ENCODE measurements at regions not wholly inside any gene's neighbourhood (a gene's known extent, or its start where the extent isn't known, plus 50 kb on each side); places are given as distances from the start of the nearest gene placed in this dataset.
"Not testable (repeated sequence)": the region's sequence is repeated elsewhere in the genome, so short reads cannot be mapped to it uniquely, and the experiment has no call there.

DNA sequence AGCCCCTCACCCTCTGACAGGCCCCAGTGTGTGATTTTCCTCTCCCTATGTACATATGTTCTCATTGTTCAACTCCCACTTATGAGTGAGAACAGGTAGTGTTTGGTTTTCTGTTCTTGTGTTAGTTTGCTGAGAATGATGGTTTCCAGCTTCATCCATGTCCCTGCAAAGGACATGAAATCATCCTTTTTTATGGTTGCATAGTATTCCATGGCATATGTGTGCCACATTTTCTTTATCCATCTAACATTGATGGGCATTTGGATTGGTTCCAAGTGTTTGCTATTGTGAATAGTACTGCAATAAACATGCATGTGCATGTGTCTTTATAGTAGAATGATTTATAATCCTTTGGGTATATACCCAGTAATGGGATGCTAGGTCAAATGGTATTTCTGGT lies 223.7 kb upstream of the VLDLR start:
- not testable (repeated sequence) for DNase-seq

DNA sequence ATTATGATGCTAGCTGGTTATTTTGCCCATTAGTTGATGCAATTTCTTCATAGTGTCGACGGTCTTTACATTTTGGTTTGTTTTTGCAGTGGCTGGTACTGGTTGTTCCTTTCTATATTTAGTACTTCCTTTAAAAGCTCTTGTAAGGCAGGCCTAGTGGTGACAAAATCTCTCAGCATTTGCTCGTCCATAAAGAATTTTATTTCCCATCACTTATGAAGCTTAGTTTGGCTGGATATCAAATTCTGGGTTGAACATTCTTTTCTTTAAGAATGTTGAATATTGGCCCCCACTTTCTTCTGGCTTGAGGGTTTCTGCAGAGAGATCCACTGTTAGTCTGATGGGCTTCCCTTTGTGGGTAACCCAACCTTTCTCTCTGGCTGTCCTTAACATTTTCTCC lies 219.8 kb upstream of the VLDLR start:
- DNase-seq: not testable (repeated sequence)

DNA sequence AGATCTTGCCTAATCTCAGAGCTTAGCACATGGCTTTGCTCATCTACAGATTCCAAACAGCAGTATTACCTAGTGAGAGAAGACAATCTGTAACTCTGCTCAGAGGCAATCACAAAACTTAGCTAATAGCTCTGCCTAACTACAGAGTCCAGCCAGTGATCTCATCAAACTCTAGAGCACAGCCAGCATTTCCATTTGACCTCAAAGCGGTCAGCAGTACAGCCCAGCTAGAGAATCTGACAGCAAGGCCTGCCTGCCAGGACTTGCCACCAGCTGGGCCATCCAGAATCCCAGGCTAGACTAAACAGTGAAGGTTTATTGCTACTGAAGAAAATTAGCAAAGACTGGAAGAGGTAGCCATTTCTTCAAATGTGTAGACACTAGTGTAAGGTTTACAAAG lies 217.9 kb upstream of the VLDLR start:
- no peak for DNase-seq

DNA sequence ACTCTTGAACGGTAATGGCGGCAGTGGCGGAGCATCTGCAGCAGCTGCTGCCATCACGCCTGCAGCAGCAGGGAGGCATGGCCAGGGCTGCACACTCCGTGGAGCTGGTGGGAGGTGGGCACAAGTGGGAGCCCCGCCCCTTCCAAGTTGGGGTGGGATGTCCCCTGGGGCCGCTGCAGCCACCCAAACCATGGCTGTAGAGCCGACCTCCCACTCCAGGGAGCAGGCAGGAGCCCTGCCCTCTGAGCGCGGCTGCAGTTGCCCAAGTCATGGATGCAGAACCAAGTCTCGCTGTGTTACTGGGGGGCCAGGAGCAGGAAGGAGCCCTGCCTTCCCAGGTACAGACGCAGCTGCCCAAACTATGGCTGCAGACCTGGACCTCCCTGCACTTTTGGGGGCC lies 215.3 kb upstream of the VLDLR start:
- no peak for DNase-seq

DNA sequence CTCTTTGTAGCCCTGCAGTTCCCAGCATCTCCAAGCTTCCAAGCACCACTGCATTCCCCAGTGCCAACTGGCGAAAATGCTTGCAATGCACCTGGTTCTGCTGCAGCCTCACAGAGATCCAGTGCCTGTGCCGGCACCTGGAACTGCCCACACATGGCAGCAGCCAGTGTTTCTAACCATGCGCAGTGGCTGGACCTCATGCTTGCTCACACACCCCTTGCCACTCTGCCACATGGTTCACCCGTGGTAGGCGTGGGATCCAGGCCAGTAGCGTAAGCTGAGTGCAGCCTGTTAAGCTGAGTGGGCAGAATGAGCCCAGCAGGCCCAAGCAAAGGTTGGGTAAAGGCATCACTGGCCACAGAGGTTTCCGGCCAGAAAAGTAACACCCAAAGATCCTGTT lies 214.1 kb upstream of the VLDLR start:
- no peak for DNase-seq

DNA sequence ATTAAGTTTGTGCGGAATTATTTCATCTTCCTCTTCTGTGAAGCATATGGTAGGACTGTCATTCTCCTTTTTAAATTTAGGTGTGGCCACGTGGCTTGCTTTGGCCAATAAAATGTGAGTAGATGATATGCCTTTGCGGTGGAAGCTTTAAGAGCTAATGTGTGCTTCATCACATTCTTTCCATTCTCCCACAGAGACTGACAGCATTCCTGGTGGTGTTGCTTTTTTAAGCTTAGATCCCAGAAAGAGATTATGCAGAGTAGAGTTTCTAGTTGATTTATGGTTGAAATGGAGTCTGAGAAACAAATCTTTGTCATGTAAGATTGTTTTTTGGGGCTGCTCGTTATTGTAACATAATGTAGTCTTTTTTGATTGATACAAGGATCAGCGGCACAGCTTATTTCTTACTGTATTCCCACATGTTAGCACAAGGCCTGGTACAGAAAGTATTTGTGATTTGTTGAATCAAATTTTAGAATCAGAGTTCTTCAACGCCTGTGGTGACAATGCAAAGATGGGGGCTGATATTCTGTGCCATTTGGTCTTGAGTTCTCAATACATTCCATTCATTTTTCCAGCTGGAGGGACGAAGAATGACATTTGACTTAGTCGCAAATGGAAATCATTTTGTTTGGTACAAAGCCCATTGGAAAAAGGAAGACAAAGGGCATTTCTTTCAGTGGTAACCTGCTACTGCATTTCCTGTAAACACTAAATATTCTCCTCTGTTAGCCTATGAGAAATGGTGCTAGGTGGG lies 209.9 kb upstream of the VLDLR start:
- no peak for DNase-seq

DNA sequence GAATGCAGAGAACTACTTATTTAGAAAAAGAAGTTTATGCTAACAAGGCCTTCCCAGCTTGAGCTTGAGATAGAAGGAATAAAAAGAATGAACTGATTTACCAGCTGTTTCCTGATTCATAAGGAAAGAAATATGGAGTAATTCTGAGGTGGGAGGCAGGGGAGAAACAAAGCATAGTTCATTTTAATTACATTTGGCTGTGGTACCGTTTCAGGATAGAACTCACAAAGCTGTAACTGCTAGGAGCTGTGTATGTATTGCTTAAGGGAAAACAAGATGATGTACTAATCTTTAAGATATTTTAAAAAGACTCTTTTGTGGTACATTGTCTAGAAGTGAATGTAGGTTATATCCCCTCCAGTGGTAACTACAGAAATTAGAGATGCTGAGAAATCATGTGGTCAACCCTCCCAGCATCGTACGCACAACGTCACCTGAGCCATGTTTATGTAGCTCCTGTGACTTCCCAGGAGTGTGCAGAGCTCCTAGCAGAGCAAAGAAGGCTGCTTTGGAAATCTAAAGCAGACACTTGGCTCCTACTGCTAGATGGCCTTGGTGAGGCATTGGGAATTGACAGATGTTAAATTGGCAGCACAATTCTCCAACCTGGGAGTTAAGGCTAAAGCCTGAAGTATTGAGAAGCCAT lies 208.3 kb upstream of the VLDLR start:
- DNase-seq: no peak

DNA sequence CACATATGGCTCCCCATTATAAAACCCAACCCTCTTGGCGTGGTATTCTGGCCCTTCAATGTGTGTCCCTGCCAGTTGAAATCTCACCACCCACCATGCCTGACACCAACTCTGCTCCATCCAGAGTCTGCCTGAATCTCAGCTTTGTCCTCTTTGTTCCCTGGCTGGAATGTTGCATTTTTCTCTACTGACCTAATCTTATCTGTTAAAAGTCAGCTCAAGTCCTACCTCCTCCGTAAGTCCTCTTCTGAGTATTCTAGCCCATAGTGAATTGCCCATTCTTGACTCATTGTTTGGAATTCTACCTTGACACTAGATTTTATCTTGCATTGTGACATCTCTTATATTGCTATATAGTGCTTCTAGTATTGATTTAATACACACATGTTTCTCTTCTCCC lies 207.1 kb upstream of the VLDLR start:
- no peak for DNase-seq

DNA sequence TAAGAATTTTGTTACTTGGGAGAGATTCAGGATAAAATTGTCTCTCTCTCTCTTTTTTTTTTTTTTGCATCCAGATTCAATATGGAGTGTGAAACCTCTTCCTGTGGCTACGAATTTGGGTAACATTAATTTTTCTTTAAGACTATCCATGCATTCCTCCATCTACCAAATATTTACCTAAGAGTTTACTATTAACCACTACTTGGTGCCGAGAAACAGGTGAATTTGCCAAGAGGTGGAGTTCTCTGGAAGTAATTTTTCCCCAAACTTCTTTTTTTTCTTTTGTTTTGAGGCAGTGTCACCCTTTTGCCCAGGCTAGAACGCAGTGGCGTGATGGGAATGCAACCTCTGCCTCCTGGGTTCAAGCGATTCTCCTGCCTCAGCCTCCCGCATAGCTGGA lies 206.3 kb upstream of the VLDLR start:
- DNase-seq: no peak

DNA sequence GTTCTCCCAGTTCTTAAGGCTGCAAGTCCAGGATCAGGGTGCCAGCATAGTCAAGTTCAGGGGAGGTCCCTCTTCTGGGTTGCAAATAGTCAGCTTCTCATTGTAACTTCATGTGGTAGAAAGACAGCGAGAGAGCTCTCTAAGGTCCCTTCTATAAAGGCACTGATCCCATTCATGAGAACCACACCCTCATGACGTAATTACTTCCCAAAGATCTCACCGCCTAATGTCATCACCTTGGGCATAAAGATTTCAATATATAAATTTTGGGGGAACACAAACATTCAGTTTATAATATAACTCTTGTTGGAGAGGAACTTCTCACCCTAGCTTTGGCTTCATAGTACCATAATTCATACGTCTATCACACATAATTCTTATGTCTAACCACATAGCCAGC lies 203.9 kb upstream of the VLDLR start:
- DNase-seq: no peak

DNA sequence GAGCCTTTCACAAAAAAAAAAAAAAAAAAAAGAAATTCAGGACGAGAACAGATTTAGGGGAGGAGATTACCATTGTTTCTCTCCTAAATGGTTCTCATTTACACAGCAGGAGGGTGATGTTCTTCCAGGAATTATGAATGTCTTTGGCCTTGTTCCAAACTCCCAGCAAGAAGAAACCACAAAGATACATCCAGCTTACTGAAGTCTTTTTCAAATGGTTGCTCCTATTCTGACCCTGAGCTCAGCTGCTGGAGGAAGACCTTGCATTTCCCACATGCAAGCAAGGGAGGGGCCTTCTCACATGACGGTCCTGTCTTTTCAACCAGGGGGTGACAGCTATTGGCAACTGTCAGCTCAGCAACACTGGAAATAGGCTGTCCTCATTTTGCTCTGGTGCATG lies 203.0 kb upstream of the VLDLR start:
- no peak for DNase-seq

DNA sequence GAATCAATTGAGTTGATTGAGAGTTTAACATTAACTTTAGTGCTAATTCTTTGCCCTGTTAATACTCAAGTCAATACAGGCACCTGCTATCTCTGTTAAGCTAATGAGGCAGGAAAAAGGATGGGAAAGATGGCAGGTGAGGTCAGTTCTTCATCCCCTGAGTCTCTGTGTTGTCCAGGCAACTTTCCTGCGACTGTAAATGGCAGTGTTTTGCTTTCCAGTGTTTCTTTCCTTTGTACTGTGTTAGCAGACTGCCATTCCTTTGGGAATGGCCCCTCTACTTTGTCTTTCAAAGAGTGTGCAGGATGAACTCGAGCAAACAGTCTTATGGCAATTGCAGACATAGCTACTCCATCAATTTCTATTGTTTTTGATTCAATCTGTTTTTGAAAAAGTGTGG lies 202.2 kb upstream of the VLDLR start:
- no peak for DNase-seq

DNA sequence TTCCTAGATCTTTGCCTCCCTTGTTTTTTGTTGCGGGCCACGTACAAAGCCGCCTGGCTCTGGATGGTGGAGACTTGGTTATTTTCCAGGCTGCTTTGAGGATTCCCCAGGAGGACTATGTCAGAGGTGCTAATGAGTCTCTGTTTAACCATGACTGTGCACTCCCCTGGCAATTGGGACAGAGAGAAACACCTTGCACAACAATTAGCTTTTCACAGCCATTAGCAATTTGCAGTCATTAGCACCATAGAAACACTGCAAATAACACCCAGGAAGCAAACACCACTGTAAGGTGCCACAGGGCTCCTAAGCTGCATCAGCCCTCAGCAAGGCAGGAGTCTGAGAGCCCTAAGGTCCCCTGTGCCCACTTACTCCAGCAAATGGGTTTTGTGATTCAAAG lies 201.0 kb upstream of the VLDLR start:
- no peak for DNase-seq

DNA sequence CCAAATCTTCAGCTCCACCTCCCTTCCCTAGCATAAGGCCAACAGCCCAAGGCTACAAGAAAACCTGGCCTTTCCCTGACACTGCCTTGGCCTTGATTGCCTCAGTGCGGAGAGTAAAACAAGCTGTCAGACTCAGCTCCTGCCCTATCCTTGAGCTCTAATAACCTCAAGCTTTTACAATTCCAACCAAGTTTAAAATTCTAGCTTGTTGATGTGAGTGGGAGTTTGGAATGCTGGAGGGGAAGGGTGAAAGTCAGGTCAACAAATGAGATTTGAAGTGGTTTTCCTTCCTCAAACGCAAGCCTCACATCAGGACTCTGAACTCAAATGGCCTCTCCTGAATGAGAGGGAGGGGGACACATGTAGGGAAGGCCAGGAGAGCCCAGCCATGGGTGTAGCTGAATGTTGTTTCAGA lies 197.0 kb upstream of the VLDLR start:
- DNase-seq: no peak

DNA sequence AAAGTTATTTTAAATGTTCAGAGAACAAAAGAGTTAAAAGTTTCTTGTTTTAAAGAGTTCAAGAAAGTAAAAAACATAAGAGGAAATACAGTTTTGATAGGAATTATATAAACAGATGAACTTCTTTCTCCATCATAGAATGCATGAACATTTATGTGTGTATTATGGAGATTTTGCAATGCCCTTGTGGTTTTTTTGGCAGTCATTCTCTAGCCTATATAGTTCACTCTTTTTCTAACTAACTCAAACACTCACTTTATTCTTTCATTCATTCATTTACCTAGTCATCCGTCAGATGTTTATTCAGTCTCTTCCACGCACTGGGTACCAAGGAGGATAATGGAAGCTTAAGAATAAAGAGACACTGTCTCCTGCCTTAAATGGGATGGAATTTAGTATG lies 195.9 kb upstream of the VLDLR start:
- no peak for DNase-seq

DNA sequence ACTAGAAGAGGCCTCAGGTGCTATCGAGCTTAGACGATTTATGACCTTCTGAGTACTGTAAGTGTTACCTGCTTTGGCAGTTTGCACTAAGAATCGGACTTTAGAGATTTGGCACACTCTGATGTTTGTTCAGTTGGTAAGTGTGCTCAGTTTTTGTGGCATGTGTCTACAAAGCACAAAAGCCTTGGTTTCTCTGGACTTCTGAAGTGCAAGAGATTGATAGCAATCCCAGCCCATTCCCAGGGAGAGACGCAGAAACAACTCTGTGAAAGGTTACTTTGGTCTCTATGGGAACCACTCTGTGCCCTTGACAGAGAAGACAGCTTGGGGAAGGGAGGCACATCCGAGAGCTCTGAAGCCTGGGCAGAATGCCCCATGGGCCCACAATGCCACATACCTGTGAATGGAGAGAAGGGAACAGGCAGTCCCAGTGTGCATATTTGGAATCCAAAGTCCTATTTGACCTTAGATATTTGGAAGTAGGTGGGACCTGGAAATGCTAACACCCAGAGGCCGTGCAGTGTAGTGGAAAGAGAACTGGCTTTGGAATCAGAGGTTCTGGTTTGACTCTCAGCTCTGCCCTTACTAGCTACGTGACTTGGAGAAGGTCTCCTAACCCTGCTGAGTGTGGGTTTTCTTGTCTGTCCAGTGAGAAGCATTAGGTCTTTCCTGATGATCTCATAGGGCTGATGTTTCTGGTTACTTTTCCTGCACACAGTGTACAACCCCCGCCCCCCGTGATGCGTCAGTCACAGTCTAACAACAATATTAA lies 194.3 kb upstream of the VLDLR start:
- no peak for DNase-seq

DNA sequence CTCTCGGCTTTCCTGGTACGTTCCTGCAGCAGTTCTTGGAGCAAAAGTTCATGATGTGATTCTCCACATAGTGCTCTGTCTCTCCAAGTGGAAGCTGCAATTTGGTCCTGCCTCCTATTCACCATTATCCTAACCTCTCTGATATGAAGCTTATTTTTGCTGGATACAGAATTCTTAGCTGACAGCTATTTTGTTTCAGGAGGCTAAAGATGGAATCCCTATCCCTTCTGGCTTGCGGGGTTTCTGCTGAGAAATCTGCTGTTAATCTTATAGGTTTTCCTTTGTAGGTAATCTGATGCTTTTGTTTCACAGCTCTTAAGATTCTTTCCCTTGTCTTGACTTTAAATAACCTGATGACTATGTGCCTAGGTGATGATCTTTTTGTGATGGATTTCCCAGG lies 181.6 kb upstream of the VLDLR start:
- DNase-seq: no peak

DNA sequence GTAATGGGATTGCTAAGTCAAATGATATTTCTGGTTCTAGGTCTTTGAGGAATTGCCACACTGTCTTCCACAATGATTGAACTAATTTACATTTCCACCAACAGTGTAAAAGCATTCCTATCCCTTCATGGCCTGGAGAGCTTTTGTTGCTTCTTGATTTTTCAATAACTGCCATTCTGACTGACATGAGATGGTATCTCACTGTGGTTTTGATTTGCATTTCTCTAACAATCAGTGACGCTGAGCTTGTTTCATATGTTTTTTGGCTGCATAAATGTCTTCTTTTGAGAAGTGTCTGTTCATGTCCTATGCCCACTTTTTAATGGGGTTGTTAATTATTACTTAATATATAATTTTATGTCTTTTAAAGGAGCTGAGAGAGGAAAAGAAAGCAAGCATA lies 177.7 kb upstream of the VLDLR start:
- not testable (repeated sequence) for DNase-seq

DNA sequence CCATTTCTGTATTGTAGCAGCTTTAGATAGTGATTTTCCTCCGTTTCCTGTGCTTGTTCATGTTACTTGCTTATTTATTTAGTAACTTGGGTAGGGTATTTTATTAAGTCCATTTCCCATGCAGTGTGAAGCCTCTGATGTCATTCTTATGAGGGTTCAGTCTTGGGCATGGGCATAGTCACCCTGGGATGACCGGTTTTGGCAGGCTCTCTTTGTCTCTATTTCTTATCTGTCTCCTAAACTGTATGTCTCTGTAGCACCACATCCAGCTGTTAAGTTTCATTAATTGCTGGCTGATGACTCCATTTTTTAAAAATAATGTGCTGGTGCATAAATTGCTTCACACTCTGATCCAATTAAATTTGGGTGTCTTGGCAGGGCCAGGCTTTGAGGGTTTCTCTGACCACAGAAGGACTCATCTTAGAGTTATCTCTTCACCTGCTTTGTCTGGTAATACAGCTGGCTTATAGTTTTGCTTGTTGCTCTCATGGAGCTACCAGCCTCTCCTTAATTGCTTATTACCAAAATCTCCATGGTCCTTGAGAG lies 173.3 kb upstream of the VLDLR start:
- no peak for DNase-seq

DNA sequence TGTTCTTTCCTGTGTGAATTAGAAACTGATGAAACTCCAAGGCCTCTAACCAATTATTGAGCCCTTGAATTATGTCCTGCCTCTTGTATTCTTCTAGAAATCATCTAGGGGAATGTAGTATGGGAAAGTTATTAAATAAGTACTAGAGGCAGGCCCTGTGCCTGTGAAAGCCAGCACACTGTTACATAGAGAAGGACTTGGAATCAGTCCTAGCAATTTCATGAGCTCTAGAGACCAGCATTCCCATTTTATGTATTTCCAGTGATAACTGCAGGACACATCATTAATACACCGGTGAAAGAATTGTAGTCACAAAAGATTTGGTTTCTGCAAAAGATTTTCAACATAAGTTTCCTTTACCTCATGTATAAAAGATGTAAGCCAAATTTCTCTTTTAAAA lies 168.5 kb upstream of the VLDLR start:
- DNase-seq: no peak

DNA sequence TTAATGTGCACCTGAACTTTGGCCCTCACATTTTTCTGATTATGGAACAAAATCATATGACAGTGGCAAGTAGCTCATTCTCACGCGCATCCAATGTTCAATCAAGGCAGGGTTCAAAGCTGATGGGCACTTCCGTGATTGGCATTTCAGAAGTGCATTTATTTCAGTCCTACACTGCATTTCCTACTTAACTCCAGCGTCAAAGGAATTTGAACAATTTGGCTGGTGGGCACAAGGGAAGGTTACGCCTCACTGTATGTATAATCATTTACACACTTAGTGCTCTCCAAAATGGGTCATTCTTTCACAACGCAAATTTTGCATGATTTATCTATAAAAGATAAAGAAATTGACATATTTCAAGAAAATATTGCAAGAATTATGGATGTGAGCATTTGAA lies 167.9 kb upstream of the VLDLR start:
- DNase-seq: no peak

DNA sequence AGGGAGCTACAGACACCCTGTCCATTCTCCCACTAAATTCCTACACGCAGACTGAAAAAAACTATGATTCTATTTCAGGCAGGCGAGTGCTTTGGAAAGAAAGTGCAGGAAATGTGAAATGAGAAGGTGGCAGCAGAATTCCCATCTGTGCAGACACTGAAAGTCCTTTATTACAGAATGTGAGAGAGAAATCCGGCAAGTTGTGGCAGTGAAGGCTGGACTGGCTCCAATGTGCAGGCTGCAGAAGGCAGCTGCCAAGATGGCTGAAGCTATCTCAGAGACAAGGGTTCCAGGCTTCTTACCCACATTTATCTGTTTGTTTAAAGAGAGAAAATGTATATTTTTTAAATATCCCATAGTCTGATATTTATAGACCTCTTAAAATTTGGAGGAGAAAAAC lies 161.8 kb upstream of the VLDLR start:
- DNase-seq: no peak

DNA sequence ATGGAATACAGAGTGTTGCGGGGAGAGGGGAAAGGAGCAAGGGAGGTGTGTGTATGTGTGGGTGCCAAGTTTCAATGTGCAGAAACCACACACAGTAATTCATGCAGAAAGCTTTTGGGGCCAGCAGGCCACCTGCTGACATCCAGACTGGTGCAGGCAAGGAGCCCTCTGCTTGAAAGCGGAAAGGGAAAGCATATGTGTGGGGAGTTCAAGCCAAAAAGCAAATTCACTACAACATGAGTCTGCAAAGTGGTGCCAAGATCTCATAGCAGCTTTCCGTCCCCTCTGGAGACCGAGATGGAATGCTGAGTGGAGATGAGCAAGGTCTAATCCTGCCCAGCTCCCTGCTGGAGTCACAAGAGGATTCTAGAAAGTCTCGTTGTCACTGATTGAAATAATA lies 159.7 kb upstream of the VLDLR start:
- DNase-seq: no peak

DNA sequence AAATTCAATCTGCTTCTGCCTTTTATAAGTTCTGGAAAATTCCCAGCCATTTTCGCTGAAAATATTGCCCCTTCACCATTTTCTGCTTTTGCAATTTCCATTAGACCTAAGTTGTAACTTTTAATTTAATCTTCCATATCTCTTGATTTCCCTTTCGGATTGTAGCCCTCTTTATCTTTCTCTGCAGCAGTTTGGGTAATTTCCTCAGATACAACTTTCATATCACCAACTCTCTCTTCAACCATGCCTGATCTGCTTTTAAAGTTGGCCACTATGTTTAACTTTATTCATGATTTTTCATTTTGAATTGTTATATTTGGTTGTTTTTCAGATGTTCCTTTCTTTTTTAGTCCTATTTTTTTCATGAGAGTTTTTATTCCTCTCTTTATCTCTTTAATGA lies 157.0 kb upstream of the VLDLR start:
- DNase-seq: no peak
